Muscle of back (tissue), 3 donors: ENCODE measurements at regions not wholly inside any gene's neighbourhood (a gene's known extent, or its start where the extent isn't known, plus 50 kb on each side); places are given as distances from the start of the nearest gene placed in this dataset.
"Not testable (repeated sequence)": the region's sequence is repeated elsewhere in the genome, so short reads cannot be mapped to it uniquely, and the experiment has no call there.

Experiments
- DNase-seq, 3 donors: peaks; one replicate each; pipeline versions ENCODE4 v3.0.0 to v3.0.0-alpha.2; 2013

GRCh38 chr20:26218301-26218700, 521.6 kb upstream of the ZNF337 start:
- DNase-seq: peak in 1 of 3 donors; percentile 15

GRCh38 chr20:26216025-26216424, 519.4 kb upstream of the ZNF337 start:
- no peak for DNase-seq

GRCh38 chr20:26214991-26215390, 518.3 kb upstream of the ZNF337 start:
- no peak for DNase-seq

GRCh38 chr20:26209171-26209941, 512.7 kb upstream of the ZNF337 start:
- peak in 1 of 3 donors; percentile 49 for DNase-seq

- peak in 1 of 3 donors; percentile 41 for DNase-seq
Measured at GRCh38 chr20:26208296-26209091, 511.8 kb upstream of the ZNF337 start.

GRCh38 chr20:26207967-26208295, 511.3 kb upstream of the ZNF337 start:
- peak in 1 of 3 donors; percentile 7 for DNase-seq

GRCh38 chr20:26207237-26207966, 510.7 kb upstream of the ZNF337 start:
- no peak for DNase-seq

- no peak for DNase-seq
Measured at GRCh38 chr20:26205350-26205749, 508.7 kb upstream of the ZNF337 start.

- DNase-seq: not testable (repeated sequence)
Measured at GRCh38 chr20:26201026-26201425, 504.4 kb upstream of the ZNF337 start.

- DNase-seq: not testable (repeated sequence)
Measured at GRCh38 chr20:26187329-26187728, 490.7 kb upstream of the ZNF337 start.

GRCh38 chr20:26183720-26184119, 487.1 kb upstream of the ZNF337 start:
- not testable (repeated sequence) for DNase-seq

- DNase-seq: not testable (repeated sequence)
Measured at GRCh38 chr20:26181364-26181763, 484.7 kb upstream of the ZNF337 start.

- not testable (repeated sequence) for DNase-seq
Measured at GRCh38 chr20:26171875-26172274, 475.2 kb upstream of the ZNF337 start.

GRCh38 chr20:26169506-26169905, 472.9 kb upstream of the ZNF337 start:
- DNase-seq: peak in 1 of 3 donors; percentile 25

- peak in 1 of 3 donors; percentile 9 for DNase-seq
Measured at GRCh38 chr20:26167499-26167898, 470.8 kb upstream of the ZNF337 start.

GRCh38 chr20:26163890-26164289, 467.2 kb upstream of the ZNF337 start:
- DNase-seq: peak in 1 of 3 donors; percentile 86

- not testable (repeated sequence) for DNase-seq
Measured at GRCh38 chr20:26163151-26163550, 466.5 kb upstream of the ZNF337 start.

- DNase-seq: not testable (repeated sequence)
Measured at GRCh38 chr20:26161741-26162140, 465.1 kb upstream of the ZNF337 start.

GRCh38 chr20:26160916-26161315, 464.3 kb upstream of the ZNF337 start:
- DNase-seq: not testable (repeated sequence)

- no peak for DNase-seq
Measured at GRCh38 chr20:26154224-26154623, 457.6 kb upstream of the ZNF337 start.

- DNase-seq: no peak
Measured at GRCh38 chr20:26135325-26136110, 438.9 kb upstream of the ZNF337 start.
